MCF 10A (cell line): ENCODE measurements at regions not wholly inside any gene's neighbourhood (a gene's known extent, or its start where the extent isn't known, plus 50 kb on each side); places are given as distances from the start of the nearest gene placed in this dataset.

Experiments used
- BruUV-seq: library from RNA; stranded (reverse); fragments of 400-500 nt; replicated peaks from 2 replicates; lab custom pipeline; 2021; lab: Mats Ljungman, UMichigan
- CTCF ChIA-PET: fragments of 300-600 bp; sonication (Branson Sonifier 250); formaldehyde crosslinking; extraction: SDS; loops from one replicate; lab custom pipeline; 2021; ENCODE audit warnings: antibody characterized with exemption, inconsistent platforms; lab: Yijun Ruan, JAX
- POLR2A ChIA-PET: fragments of 300-600, 350-650 bp; sonication (Branson Sonifier 250); formaldehyde crosslinking; extraction: SDS; loops from one replicate; lab custom pipeline; 2020; ENCODE audit warnings: antibody characterized with exemption, inconsistent platforms; lab: Yijun Ruan, JAX
- DNase-seq: peaks from one replicate; pipeline ENCODE4 v3.0.0-alpha.2; 2018; ENCODE audit not compliant: unreplicated experiment
- H3K27ac Mint-ChIP-seq: one replicate; pipeline ENCODE4 v1.8.0; 2022; ENCODE audit warnings: mild to moderate bottlenecking, low read depth, mixed read lengths; ENCODE audit not compliant: unreplicated experiment
- H3K27me3 Mint-ChIP-seq: one replicate; pipeline ENCODE4 v1.8.0; 2022; ENCODE audit warnings: mixed read lengths; ENCODE audit not compliant: insufficient read depth, unreplicated experiment
- H3K36me3 Mint-ChIP-seq: one replicate; pipeline ENCODE4 v1.8.0; 2022; ENCODE audit warnings: mild to moderate bottlenecking, moderate library complexity, mixed read lengths; ENCODE audit not compliant: insufficient read depth, unreplicated experiment
- H3K4me1 Mint-ChIP-seq: one replicate; pipeline ENCODE4 v1.8.0; 2022; ENCODE audit warnings: mixed read lengths; ENCODE audit not compliant: insufficient read depth, unreplicated experiment
- H3K4me3 Mint-ChIP-seq: one replicate; pipeline ENCODE4 v1.8.0; 2022; ENCODE audit warnings: mild to moderate bottlenecking, moderate library complexity, mixed read lengths; ENCODE audit not compliant: unreplicated experiment
- H3K9me3 Mint-ChIP-seq: one replicate; pipeline ENCODE4 v1.8.0; 2022; ENCODE audit warnings: mixed read lengths; ENCODE audit not compliant: unreplicated experiment
- CTCF ChIP-seq: fragments of 200-600 bp; IDR thresholded peaks from one replicate; pipeline ENCODE4 v1.8.0; 2022; ENCODE audit warnings: antibody characterized with exemption, mild to moderate bottlenecking; ENCODE audit not compliant: unreplicated experiment
- intact Hi-C: fragments of 100-400 bp; cut with micrococcal nuclease; formaldehyde crosslinking; loops from 2 replicates; pipeline ENCODE4 v1.14.1; 2022

- no peak overlapping the region for H3K4me3 Mint-ChIP-seq
- no peak for TF ChIP-seq CTCF
- BruUV-seq, result no TSS peak
- no peaks in the 10 kb centered on the region for H3K27me3 Mint-ChIP-seq
- ChIA-PET POLR2A (no interaction called here), CTCF (no interaction called here)
- no peak overlapping the region for H3K27ac Mint-ChIP-seq
- no peaks in the 10 kb centered on the region for H3K4me1 Mint-ChIP-seq
- H3K9me3 Mint-ChIP-seq, result no peaks in the 10 kb centered on the region
- DNase-seq, result no peak
- H3K36me3 Mint-ChIP-seq, result no peaks in the 10 kb centered on the region
- intact Hi-C loops, result no loop called here
Observed at GRCh38 chr15:39059917-39060316, 495.3 kb upstream of the RASGRP1 start.

DNA sequence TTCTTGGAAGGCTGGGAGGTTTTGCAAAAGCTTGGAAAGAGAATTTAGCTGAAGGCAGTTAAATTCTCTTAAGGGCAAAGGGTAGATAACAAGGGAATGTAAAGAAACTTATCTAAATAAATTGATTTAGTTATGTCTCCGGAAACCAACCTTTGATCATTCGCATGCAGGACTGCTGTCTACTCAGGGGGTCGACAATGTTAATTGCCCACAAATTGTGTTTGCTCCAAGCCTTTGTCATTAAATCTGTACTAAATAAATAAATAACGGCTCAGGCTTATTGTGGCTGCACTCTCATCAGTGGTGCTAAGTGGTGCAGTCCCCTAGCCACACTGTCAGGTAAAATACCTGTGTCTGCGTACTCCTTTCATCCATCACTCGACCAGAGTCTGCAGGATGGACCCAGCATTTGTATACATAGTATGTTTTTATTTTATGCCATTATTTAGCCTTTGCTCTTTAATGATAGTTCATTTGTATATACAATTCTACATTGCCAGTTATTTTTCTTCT, 497.4 kb upstream of the RASGRP1 start:
- Mint-ChIP-seq H3K4me3 (no peak overlapping the region), H3K27me3 (no peaks in the 10 kb centered on the region), H3K4me1 (no peaks in the 10 kb centered on the region), H3K9me3 (peaks cover 7% of the 10 kb centered on the region), H3K27ac (no peak overlapping the region), H3K36me3 (no peaks in the 10 kb centered on the region)
- BruUV-seq, result no TSS peak
- no peak for TF ChIP-seq CTCF
- ChIA-PET CTCF (interaction anchor here (0.6 kb wide), 1 partner anchor 21 kb away, joined by 3 read pairs; no protein-coding TSS in a partner anchor), POLR2A (no interaction called here)
- no peak for DNase-seq
- intact Hi-C loops, result no loop called here

- DNase-seq, result no peak
- no peak for TF ChIP-seq CTCF
- no peaks in the 10 kb centered on the region for H3K36me3 Mint-ChIP-seq
- CTCF ChIA-PET, result no interaction called here
- no peaks in the 10 kb centered on the region for H3K27me3 Mint-ChIP-seq
- H3K4me3 Mint-ChIP-seq, result no peak overlapping the region
- POLR2A ChIA-PET, result no interaction called here
- H3K27ac Mint-ChIP-seq, result no peak overlapping the region
- intact Hi-C loops, result no loop called here
- BruUV-seq, result no TSS peak
- peaks cover 7% of the 10 kb centered on the region for H3K9me3 Mint-ChIP-seq
- H3K4me1 Mint-ChIP-seq, result no peaks in the 10 kb centered on the region
Observed at GRCh38 chr15:39066677-39067076, 502.1 kb upstream of the RASGRP1 start.

GRCh38 chr15:39074341-39074985, 506.4 kb upstream of the THBS1 start:
- H3K4me1 Mint-ChIP-seq, result peaks cover 10% of the 10 kb centered on the region
- no peak overlapping the region for H3K4me3 Mint-ChIP-seq
- intact Hi-C loops, result no loop called here
- CTCF ChIA-PET, result no interaction called here
- H3K36me3 Mint-ChIP-seq, result no peaks in the 10 kb centered on the region
- no peak for DNase-seq
- no peak overlapping the region for H3K27ac Mint-ChIP-seq
- no peaks in the 10 kb centered on the region for H3K27me3 Mint-ChIP-seq
- TF ChIP-seq CTCF, result no peak
- POLR2A ChIA-PET, result no interaction called here
- H3K9me3 Mint-ChIP-seq, result no peaks in the 10 kb centered on the region
- BruUV-seq, result no TSS peak
